ENCODE measurements at regions not wholly inside any gene's neighbourhood (a gene's known extent, or its start where the extent isn't known, plus 50 kb on each side); places are given as distances from the start of the nearest gene placed in this dataset.

GRCh38 chr22:49676783-49677494 is 150.7 kb downstream of the BRD1 start:
- TF ChIP-seq, protein P1, sequence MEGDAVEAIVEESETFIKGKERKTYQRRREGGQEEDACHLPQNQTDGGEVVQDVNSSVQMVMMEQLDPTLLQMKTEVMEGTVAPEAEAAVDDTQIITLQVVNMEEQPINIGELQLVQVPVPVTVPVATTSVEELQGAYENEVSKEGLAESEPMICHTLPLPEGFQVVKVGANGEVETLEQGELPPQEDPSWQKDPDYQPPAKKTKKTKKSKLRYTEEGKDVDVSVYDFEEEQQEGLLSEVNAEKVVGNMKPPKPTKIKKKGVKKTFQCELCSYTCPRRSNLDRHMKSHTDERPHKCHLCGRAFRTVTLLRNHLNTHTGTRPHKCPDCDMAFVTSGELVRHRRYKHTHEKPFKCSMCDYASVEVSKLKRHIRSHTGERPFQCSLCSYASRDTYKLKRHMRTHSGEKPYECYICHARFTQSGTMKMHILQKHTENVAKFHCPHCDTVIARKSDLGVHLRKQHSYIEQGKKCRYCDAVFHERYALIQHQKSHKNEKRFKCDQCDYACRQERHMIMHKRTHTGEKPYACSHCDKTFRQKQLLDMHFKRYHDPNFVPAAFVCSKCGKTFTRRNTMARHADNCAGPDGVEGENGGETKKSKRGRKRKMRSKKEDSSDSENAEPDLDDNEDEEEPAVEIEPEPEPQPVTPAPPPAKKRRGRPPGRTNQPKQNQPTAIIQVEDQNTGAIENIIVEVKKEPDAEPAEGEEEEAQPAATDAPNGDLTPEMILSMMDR (IDR thresholded peaks at IDR 0.05), result no peak
- no peak for TF ChIP-seq SIN3A (IDR thresholded peaks at IDR 0.05; ENCODE audit: borderline replicate concordance, insufficient read depth, low read depth, low read length)
- TF ChIP-seq, protein P2, sequence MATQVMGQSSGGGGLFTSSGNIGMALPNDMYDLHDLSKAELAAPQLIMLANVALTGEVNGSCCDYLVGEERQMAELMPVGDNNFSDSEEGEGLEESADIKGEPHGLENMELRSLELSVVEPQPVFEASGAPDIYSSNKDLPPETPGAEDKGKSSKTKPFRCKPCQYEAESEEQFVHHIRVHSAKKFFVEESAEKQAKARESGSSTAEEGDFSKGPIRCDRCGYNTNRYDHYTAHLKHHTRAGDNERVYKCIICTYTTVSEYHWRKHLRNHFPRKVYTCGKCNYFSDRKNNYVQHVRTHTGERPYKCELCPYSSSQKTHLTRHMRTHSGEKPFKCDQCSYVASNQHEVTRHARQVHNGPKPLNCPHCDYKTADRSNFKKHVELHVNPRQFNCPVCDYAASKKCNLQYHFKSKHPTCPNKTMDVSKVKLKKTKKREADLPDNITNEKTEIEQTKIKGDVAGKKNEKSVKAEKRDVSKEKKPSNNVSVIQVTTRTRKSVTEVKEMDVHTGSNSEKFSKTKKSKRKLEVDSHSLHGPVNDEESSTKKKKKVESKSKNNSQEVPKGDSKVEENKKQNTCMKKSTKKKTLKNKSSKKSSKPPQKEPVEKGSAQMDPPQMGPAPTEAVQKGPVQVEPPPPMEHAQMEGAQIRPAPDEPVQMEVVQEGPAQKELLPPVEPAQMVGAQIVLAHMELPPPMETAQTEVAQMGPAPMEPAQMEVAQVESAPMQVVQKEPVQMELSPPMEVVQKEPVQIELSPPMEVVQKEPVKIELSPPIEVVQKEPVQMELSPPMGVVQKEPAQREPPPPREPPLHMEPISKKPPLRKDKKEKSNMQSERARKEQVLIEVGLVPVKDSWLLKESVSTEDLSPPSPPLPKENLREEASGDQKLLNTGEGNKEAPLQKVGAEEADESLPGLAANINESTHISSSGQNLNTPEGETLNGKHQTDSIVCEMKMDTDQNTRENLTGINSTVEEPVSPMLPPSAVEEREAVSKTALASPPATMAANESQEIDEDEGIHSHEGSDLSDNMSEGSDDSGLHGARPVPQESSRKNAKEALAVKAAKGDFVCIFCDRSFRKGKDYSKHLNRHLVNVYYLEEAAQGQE (IDR thresholded peaks at IDR 0.05; ENCODE audit: insufficient read depth in 1 of 2, low read depth in 2 of 2, low read length in 1 of 2), result no peak

Data from Panc1 (cell line).